Ovary (tissue), 7 donors: ENCODE measurements at regions not wholly inside any gene's neighbourhood (a gene's known extent, or its start where the extent isn't known, plus 50 kb on each side); places are given as distances from the start of the nearest gene placed in this dataset.
"Not testable (repeated sequence)": the region's sequence is repeated elsewhere in the genome, so short reads cannot be mapped to it uniquely, and the experiment has no call there.

Source experiments
- DNase-seq, 5 donors: peaks; one replicate each; pipeline ENCODE4 v3.0.0-alpha.2; 2019 to 2020
- H3K27ac ChIP-seq, 2 donors: fragments of 200-600 bp; one replicate each; pipeline versions ENCODE4 v1.5.1 to v1.8.0; 2019 to 2022
- H3K27me3 ChIP-seq: fragments of 200-600 bp; one replicate; pipeline ENCODE4 v1.8.0; 2022
- H3K36me3 ChIP-seq: fragments of 200-600 bp; sonication (generic); one replicate; pipeline ENCODE4 v1.5.1; 2019
- H3K4me1 ChIP-seq: one replicate; pipeline ENCODE4 v1.8.1; 2013; ENCODE audit warnings: mild to moderate bottlenecking, moderate library complexity; ENCODE audit not compliant: insufficient read depth
- H3K4me3 ChIP-seq: fragments of 200-600 bp; sonication (generic); one replicate; pipeline ENCODE4 v1.5.1; 2017
- H3K9me3 ChIP-seq, 2 donors: fragments of 200-600 bp in 1 of 2; sonication (generic) in 1 of 2; one replicate each; pipeline versions ENCODE4 v1.5.1 to v1.8.1; 2013 to 2019; ENCODE audit warnings: mild to moderate bottlenecking in 1 of 2, moderate library complexity in 1 of 2
- EP300 ChIP-seq: sonication (generic); formaldehyde crosslinking; IDR thresholded peaks from one replicate; pipeline ENCODE4 v1.6.1; 2017; ENCODE audit warnings: antibody characterized with exemption
- POLR2A ChIP-seq: fragments of 450-650 bp; IDR thresholded peaks from one replicate; pipeline ENCODE4 v1.6.1; 2017; ENCODE audit warnings: antibody characterized with exemption, mild to moderate bottlenecking, moderate library complexity
- whole genome bisulfite sequencing, 3 donors: extraction: QIAGEN DNeasy Blood & Tissue Kit in 1 of 3; methylation state at CpG; one replicate each; pipeline versions ENCODE4 v1.1.5 to v1.1.7; 2013 to 2017; 5-methylcytosine and 5-hydroxymethylcytosine counted together
- intact Hi-C, 4 donors: fragments of 100-400 bp; cut with DNase I; formaldehyde crosslinking; loops; one replicate each; pipeline versions ENCODE4 v1.11.0 to v1.15.1; 2022 to 2023
- TF ChIP-seq, protein P1 (sequence below), 3 donors: fragments of 450-650 bp in 2 of 3; fragments of 200-600 bp in 1 of 3; IDR thresholded peaks; one replicate each; pipeline versions ENCODE4 v1.5.1 to v1.8.0; 2016 to 2022; ENCODE audit warnings: antibody characterized with exemption in 3 of 3, mild to moderate bottlenecking in 1 of 3
- donor health status: DM: no; HTN: no; CAD: no; lungs with moderate emphysema.
- donor health status: DM: no; HTN: no; CAD: no.
- donor health status: Bipolar disorder and iron deficiency.
- donor health status: DM: no; HTN: no; CAD: no.
- donor health status: DM: yes; HTN: yes; CAD: no.

DNA sequence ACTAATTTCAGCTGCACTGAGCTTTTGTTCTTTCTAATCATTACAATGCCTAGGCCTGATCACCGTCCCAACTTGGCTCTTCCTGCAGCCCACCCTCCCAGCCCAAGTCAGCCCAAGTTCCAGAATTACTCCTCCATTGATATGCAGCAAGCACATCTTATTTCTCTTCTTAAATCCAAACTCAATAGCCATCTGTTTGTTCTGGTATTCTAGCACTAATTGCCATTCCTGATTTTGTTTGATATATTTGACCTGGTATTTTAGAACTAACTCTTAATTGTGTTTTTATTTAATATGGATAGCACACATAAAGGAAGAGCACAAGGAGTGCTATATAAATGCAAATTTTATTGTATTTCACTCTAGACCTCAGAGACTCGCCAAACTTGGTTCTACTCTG, 241.2 kb downstream of the SKIDA1 start:
- Histone ChIP-seq H3K9me3 (no peaks in the 10 kb centered on the region), H3K36me3 (no peaks in the 10 kb centered on the region), H3K27ac (no peak overlapping the region), H3K27me3 (no peaks in the 10 kb centered on the region), H3K4me1 (no peaks in the 10 kb centered on the region), H3K4me3 (no peak overlapping the region)
- DNase-seq, result no peak
- WGBS, 3 donors, result 94 to 100% (median 94%) methylated on average over 2 of the region's 2 CpGs
- no peak for TF ChIP-seq POLR2A
- TF ChIP-seq, protein P1, sequence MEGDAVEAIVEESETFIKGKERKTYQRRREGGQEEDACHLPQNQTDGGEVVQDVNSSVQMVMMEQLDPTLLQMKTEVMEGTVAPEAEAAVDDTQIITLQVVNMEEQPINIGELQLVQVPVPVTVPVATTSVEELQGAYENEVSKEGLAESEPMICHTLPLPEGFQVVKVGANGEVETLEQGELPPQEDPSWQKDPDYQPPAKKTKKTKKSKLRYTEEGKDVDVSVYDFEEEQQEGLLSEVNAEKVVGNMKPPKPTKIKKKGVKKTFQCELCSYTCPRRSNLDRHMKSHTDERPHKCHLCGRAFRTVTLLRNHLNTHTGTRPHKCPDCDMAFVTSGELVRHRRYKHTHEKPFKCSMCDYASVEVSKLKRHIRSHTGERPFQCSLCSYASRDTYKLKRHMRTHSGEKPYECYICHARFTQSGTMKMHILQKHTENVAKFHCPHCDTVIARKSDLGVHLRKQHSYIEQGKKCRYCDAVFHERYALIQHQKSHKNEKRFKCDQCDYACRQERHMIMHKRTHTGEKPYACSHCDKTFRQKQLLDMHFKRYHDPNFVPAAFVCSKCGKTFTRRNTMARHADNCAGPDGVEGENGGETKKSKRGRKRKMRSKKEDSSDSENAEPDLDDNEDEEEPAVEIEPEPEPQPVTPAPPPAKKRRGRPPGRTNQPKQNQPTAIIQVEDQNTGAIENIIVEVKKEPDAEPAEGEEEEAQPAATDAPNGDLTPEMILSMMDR (IDR thresholded peaks at IDR 0.05), result no peak
- no peak for TF ChIP-seq EP300
- intact Hi-C loops, result loop anchor here in 1 of 4 donors (10.0 kb wide), 1 partner anchor 90 kb away; no protein-coding TSS in a partner anchor

DNA sequence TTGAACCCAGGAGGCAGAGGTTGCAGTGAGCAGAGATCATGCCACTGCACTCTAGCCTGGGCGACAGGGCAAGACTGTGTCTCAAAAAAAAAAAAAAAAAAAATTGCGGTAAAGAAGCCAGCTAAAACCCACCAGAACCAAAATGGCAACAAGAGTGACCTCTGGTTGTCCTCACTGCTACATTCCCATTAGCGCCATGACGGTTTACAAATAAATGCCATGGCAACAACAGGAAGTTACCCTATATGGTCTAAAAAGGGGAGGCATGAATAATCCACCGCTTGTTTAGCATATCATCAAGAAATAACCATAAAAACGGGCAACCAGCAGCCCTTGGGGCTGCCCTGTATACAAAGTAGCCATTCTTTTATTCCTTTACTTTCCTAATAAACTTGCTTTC, 242.4 kb downstream of the SKIDA1 start:
- not testable (repeated sequence) for H3K4me1 ChIP-seq, H3K36me3 ChIP-seq, H3K9me3 ChIP-seq, H3K27ac ChIP-seq, H3K27me3 ChIP-seq, H3K4me3 ChIP-seq, DNase-seq
- 85 to 92% (median 87%) methylated on average over 6 of the region's 6 CpGs for WGBS, 3 donors
- intact Hi-C loops, result loop anchor here in 1 of 4 donors (10.0 kb wide), 1 partner anchor 92 kb away; no protein-coding TSS in a partner anchor

GRCh38 chr10:21281765-21282484, 243.6 kb downstream of the SKIDA1 start:
- Histone ChIP-seq H3K27ac (no peak overlapping the region), H3K4me1 (peaks cover 4% of the 10 kb centered on the region), H3K27me3 (no peaks in the 10 kb centered on the region), H3K4me3 (no peak overlapping the region), H3K9me3 (no peaks in the 10 kb centered on the region), H3K36me3 (no peaks in the 10 kb centered on the region)
- 79 to 85% (median 85%) methylated on average over 8 of the region's 8 CpGs for WGBS, 3 donors
- DNase-seq, result no peak
- TF ChIP-seq POLR2A, result no peak
- TF ChIP-seq, protein P1 (IDR thresholded peaks at IDR 0.05), result no peak
- no peak for TF ChIP-seq EP300
- intact Hi-C loops, result loop anchor here in 1 of 4 donors (10.0 kb wide), 1 partner anchor 93 kb away; no protein-coding TSS in a partner anchor

DNA sequence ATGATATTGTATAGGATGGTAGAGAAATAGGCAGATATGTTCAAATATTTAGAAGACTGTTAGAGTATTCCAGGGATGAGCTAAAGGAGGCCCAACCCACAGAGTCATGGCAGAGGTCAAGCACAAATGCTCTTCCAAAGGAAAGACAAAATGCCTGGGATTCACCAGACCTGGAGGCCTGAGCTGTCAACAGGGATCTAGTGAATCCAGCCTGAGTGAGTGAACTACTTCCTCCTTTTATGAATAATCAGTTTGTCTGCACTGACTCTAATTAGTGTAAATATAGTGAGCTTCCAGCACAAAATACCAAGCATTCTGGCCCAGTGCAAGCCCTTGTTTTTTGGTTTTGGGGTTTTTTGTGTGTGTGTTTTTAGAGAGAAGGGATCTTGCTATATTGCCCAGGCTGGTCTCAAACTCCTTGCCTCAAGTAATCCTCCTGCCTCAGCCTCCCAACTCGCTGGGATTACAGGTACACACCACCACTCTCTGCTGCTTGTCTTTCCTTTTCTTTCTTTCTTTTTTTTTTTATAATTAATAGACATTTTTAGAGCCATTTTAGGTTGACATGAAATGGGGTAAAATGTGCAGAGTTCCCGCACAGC, 244.4 kb downstream of the SKIDA1 start:
- no peaks in the 10 kb centered on the region for H3K9me3 ChIP-seq
- WGBS, 3 donors, result 96 to 98% (median 97%) methylated on average over 2 of the region's 2 CpGs
- intact Hi-C loops, result loop anchor here in 1 of 4 donors (10.0 kb wide), 1 partner anchor 94 kb away; no protein-coding TSS in a partner anchor
- H3K4me3 ChIP-seq, result no peak overlapping the region
- H3K27me3 ChIP-seq, result no peaks in the 10 kb centered on the region
- TF ChIP-seq, protein P1 (IDR thresholded peaks at IDR 0.05), result no peak
- TF ChIP-seq EP300 (no peak), POLR2A (no peak)
- no peak overlapping the region for H3K27ac ChIP-seq
- no peaks in the 10 kb centered on the region for H3K36me3 ChIP-seq
- DNase-seq, result no peak
- peaks cover 4% of the 10 kb centered on the region for H3K4me1 ChIP-seq

DNA sequence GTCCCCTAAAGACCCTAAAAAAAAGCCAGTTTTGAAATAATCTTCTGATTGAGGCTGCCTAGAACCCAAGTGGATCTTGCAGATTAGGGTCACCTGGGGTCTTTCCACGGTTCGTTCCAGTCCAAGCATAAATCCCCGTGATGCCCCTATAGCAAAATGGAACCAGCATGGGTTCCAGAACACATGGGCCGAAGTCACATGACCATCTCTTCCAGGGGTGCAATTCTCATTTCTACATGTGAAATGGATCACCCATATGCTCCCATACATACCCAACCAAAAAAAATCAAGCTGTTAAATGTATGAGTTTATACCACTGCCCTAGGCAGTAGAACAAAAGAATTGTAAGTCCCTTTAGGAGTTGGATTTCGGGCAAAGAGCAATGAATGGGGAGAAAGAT, 245.4 kb downstream of the SKIDA1 start:
- TF ChIP-seq, protein P1 (IDR thresholded peaks at IDR 0.05), result no peak
- TF ChIP-seq EP300 (no peak), POLR2A (no peak)
- WGBS, 3 donors, result 94 to 97% (median 96%) methylated on average over 5 of the region's 5 CpGs
- Histone ChIP-seq H3K27me3 (no peaks in the 10 kb centered on the region), H3K27ac (no peak overlapping the region), H3K4me1 (peaks cover 4% of the 10 kb centered on the region), H3K4me3 (no peak overlapping the region), H3K36me3 (no peaks in the 10 kb centered on the region), H3K9me3 (no peaks in the 10 kb centered on the region)
- no peak for DNase-seq
- intact Hi-C loops, result loop anchor here in 1 of 4 donors (10.0 kb wide), 1 partner anchor 95 kb away; no protein-coding TSS in a partner anchor
